GM04503 (cell line): ENCODE measurements at regions not wholly inside any gene's neighbourhood (a gene's known extent, or its start where the extent isn't known, plus 50 kb on each side); places are given as distances from the start of the nearest gene placed in this dataset.

Source experiments
- DNase-seq: peaks from one replicate; pipeline ENCODE4 v3.0.0-alpha.2; 2012; ENCODE audit warnings: low read depth

DNA sequence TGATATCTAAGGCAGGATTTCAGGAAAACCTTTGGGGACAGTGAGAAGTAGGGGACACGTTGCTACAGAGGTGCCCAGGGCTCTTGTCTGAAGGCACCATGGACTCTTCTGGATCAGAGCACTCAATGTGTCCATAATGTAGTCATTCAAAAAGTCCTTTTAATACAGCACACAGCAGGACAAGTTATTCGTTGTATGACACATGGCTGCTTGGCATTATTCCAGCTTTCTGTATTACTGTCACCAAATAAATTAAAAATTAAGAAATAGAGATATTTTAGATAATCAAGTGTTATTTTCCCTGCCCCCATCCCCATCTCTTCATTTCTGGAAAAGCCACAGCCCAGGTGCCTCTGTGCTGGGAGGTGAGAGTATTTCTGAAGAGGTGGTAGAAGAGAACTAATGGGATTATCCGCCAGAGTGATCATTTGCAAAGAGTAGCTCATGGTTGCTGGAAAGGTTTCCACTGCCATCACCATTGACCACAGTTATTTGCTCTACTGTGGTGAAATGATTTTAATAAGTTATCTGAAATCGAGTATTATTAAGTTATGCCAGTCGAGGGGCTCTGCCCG lies 83.0 kb downstream of the CXCL12 start:
- DNase-seq, result no peak

GRCh38 chr10:44300666-44301649 lies 83.9 kb downstream of the CXCL12 start:
- DNase-seq, result peak; percentile 98

DNA sequence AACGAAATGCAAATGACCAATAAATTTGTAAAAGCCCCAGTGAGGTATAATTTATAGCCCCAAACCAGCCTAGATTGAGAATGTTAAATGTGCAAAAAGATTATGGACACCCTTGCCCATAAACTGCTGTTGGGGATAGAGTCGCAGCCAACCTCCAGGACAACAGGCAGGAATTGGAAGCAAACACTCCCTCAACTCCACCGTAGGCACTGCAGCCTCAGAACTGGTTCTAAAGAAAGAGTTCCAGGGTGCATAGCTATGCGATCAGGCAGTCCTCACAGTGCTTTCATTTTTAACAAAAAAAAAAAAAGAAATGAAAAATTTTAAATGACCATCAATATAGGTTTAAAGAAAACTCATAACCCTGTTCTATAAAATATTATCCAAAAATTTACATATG lies 86.2 kb downstream of the CXCL12 start:
- DNase-seq, result no peak

- DNase-seq, result no peak
Measured at GRCh38 chr10:44297963-44298362, 86.9 kb downstream of the CXCL12 start.

GRCh38 chr10:44295644-44296241 lies 89.2 kb downstream of the CXCL12 start:
- no peak for DNase-seq

DNA sequence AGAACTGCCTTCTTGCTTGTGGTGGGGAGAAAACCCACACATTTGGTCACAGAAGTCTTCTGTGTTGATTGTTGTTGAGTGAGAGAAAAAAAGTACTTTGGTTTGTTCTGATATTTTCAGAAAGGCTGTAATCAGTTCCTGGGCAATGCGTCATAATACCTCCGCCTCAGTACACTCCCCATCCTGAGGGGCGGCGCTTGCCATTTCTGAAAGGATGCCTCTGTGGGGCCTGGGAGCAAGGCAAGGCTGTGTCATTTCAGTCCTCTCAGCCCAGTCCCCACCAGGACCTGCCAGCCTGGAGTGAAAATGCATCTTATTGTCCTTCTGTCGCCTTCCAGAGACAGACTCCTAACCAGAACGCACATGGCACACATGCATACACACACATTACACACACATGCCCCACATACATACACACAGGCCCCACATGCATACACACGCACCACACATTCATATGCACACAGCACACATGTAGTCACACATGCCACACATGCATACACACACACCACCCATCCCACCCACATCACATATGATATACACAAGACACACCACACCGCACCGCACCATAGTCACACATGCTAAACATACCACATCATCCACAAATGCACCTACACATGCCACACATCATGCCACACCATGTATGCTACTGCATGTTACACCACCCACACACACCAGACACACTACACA lies 90.0 kb downstream of the CXCL12 start:
- DNase-seq, result no peak

DNA sequence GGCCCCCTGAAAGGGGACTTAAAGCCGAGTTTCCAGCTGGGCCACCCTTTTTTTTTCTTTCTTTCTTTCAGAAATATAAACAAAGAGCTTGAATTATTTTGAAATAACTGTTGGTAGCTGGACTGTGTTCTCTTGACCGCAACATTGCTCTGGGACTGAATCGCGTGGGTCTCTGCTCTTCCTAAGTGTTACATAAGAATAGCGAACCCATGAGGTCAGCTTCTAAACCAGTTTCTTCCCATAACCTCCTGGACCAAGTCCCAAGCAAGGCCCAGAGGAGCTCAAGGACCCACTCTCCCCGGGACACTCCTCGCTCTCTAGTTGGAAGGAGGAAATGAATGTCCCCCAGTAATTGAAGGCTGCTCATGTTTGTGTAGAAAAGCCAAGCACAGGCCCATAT lies 91.1 kb downstream of the CXCL12 start:
- DNase-seq, result no peak

- DNase-seq, result no peak
Measured at GRCh38 chr10:44293306-44293778, 91.6 kb downstream of the CXCL12 start.

- no peak for DNase-seq
Measured at GRCh38 chr10:44292390-44293002, 92.4 kb downstream of the CXCL12 start.

DNA sequence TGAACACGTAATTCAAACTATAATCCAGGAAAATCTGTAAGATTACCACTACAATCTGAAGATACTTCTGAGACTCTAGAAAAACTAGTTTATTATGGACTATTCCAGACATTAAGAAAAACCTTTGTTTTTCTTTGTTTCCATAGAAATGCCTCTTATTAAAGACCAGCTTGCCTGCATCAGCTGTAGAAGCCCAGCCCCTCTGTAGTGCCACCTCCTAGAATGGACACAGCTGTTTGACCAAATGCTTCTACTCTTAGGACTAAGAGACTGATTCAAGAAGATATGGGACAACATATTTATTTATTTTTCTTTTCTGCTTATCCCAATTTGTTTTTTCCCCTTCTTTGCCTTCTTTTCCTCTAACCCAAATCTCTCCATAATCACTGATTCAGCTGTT lies 93.8 kb downstream of the CXCL12 start:
- DNase-seq, result no peak

GRCh38 chr10:44289125-44289524 lies 95.8 kb downstream of the CXCL12 start:
- no peak for DNase-seq

DNA sequence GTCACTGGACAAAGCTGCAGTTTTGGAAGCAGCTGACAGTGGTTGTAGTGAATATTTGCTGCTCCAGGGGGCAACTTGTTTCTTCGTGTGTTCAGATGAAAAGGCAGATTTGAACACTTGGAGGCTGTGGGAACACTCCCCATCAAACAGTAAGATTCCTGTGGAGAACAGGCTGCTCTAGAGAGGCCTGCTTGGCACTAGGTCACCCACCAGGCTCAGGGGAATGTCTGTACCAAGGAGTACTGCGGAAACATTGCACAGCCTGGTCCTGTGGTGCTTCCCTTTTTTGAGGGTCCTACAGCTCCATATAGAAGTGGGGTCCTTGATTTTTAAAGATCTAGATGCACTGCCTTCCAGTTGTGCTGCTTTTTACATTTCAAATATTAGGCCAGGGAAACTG lies 97.5 kb downstream of the CXCL12 start:
- no peak for DNase-seq

GRCh38 chr10:44284198-44285084 lies 100.5 kb downstream of the CXCL12 start:
- no peak for DNase-seq

DNA sequence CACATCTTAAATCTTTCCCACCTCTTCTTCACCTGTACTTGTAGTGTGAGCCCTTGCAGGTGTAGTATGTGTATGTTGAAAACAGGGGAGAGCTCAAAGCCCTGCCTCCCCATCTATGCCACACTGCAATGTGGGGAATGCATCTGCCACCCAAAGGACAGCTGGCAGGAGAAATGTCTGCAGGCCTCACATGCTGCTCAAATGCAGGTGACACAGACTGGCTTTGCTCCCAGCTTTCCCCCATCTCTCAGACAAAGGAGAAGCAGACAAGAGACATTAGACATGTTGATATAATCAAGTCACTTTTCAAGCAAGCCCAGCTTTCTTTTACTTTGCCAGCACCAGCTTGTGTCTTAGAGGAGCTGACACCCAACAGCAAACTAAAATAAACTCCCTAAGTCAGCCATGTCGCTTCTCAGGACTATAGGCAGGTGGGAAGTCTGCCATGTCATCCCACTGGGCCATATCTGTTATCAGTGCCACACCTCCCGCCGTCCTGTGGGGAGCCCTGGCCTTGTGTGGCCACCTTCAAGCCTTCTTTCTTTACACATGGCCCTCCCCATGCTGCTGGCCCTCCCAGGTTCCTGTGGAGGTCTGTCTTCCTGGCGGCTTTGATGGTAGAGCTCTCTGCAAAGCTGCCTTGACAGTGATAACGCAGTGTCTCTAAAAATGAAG lies 102.1 kb downstream of the CXCL12 start:
- DNase-seq, result no peak

- DNase-seq, result no peak
Measured at GRCh38 chr10:44281662-44282061, 103.2 kb downstream of the CXCL12 start.

GRCh38 chr10:44281089-44281613 lies 103.7 kb downstream of the CXCL12 start:
- no peak for DNase-seq

DNA sequence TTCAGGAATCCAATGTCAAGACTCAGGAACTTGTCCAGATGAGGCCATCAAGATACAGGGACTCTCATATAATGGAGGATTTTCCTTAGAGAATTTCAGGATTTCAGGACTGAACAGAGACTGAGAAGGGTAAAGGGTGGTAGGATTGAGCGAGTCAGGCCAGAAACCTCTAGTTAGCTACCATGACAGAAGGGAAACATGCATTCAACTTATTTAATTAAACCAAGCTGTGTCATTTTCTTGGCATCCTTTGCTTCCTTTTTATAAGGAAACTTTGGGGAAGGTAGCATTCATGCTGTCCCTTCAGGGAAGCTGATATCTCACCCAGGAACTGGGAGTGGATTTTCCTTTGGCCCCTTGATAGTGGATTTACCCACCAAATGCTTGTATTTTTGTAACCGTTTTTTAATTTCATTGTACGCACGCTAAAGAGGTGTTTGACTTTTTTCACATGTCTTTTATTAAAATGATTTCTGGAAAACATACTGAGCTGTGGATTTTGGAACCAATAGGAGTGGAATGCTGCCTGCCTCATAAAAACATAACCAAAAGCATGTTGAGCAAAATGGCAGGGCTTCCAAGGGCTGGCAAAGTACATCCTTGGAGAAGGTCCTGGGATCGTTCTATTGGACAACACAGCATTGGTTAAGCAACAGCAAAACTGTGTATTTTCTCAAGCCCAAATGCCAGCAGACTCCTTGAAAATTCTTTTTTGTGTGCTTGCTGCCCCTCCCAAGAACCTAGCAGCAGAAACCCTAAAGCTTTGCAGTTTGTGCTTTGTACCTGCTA lies 104.5 kb downstream of the CXCL12 start:
- DNase-seq, result peak; percentile 42

- no peak for DNase-seq
Measured at GRCh38 chr10:44279426-44280126, 105.3 kb downstream of the CXCL12 start.
